ENCODE measurements at regions not wholly inside any gene's neighbourhood (a gene's known extent, or its start where the extent isn't known, plus 50 kb on each side); places are given as distances from the start of the nearest gene placed in this dataset.
A peak's percentile ranks its signal among the peaks of the same experiment; 100 is the strongest.
"Not testable (repeated sequence)": the region's sequence is repeated elsewhere in the genome, so short reads cannot be mapped to it uniquely, and the experiment has no call there.

DNA sequence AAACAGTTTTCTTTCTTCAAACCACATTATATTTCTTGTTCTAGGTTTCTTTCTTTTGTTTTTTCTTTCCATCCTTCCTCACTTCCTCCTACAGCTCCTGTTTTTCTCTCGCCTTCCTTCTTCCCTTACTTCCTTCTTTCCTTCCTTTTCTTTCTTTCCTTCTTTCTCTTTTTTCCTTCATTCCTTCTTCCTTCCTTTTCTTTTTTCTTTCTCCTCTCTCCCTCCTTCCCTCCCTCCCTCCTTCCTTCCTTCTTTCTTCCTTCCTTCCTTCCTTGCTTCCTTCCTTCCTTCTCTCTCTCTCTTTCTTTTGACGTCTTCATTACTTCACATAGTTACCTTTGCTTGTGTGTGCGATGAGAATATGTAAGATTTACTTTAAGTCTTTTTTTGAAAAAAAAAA lies 470.0 kb upstream of the FSIP2 start:
- intact Hi-C loops (cut with DNase I) = no loop called here
- H3K4me3 ChIP-seq = no peak overlapping the region
- no peak for TF ChIP-seq POLR2A (IDR thresholded peaks at IDR 0.05)
- no peak for TF ChIP-seq POLR2AphosphoS5 (IDR thresholded peaks at IDR 0.05)
- TF ChIP-seq, protein P1, sequence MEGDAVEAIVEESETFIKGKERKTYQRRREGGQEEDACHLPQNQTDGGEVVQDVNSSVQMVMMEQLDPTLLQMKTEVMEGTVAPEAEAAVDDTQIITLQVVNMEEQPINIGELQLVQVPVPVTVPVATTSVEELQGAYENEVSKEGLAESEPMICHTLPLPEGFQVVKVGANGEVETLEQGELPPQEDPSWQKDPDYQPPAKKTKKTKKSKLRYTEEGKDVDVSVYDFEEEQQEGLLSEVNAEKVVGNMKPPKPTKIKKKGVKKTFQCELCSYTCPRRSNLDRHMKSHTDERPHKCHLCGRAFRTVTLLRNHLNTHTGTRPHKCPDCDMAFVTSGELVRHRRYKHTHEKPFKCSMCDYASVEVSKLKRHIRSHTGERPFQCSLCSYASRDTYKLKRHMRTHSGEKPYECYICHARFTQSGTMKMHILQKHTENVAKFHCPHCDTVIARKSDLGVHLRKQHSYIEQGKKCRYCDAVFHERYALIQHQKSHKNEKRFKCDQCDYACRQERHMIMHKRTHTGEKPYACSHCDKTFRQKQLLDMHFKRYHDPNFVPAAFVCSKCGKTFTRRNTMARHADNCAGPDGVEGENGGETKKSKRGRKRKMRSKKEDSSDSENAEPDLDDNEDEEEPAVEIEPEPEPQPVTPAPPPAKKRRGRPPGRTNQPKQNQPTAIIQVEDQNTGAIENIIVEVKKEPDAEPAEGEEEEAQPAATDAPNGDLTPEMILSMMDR (IDR thresholded peaks at IDR 0.05) = no peak
- no peaks in the 10 kb centered on the region for H3K4me1 ChIP-seq (replicated peaks)
- H3K36me3 ChIP-seq = no peaks in the 10 kb centered on the region
- H3K27me3 ChIP-seq (replicated peaks; ENCODE audit: insufficient read depth) = no peaks in the 10 kb centered on the region
- H3K9me3 ChIP-seq = no peaks in the 10 kb centered on the region
- DNase-seq (ENCODE audit: low spot score) = no peak
- no peak overlapping the region for H3K27ac ChIP-seq
- 92% methylated on average over 3 of the region's 3 CpGs for WGBS

DNA sequence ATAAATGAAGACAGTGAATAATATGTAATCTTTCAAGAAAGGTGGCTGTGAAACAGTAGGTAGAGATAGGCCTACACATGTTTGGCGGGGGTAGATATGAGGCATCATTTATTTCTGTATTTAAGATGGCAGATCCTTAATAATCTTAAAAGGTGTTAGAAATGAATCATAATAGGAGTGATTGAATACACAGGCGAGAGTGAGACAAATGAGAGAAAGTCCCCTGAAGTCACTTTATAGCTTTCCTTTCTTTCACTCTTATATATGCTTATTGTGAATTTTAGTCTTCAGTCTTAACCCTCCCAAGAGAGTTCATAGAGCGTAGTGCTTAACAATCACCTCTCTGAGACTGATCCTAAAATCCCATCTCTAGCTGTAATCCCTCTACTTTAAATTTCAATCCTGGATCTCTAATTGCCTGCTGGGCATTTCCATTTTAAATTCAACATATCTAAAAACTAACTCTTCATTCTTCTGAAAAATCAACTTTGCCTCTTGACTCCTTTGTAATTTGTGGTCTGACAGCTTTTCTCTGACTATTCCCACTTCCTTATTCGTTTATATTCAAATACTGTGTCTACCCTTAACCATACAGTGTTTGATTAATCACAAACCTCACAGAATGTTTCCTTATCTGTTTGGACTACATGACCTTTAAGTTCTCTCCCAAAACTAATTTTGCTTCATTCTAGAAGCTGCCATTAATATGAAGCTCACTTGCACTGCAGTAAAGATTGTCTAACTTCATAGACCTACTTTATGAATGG lies 463.7 kb upstream of the FSIP2 start:
- no peak overlapping the region for H3K4me3 ChIP-seq
- DNase-seq (ENCODE audit: low spot score) = no peak
- intact Hi-C loops (cut with DNase I) = no loop called here
- H3K4me1 ChIP-seq (replicated peaks) = no peaks in the 10 kb centered on the region
- H3K27me3 ChIP-seq (replicated peaks; ENCODE audit: insufficient read depth) = no peaks in the 10 kb centered on the region
- no peak overlapping the region for H3K27ac ChIP-seq
- H3K36me3 ChIP-seq = no peaks in the 10 kb centered on the region
- H3K9me3 ChIP-seq = no peaks in the 10 kb centered on the region
- TF ChIP-seq, protein P1 (IDR thresholded peaks at IDR 0.05) = no peak
- no peak for TF ChIP-seq POLR2A (IDR thresholded peaks at IDR 0.05)
- no peak for TF ChIP-seq POLR2AphosphoS5 (IDR thresholded peaks at IDR 0.05)
- 80% methylated on average over 4 of the region's 4 CpGs for WGBS

DNA sequence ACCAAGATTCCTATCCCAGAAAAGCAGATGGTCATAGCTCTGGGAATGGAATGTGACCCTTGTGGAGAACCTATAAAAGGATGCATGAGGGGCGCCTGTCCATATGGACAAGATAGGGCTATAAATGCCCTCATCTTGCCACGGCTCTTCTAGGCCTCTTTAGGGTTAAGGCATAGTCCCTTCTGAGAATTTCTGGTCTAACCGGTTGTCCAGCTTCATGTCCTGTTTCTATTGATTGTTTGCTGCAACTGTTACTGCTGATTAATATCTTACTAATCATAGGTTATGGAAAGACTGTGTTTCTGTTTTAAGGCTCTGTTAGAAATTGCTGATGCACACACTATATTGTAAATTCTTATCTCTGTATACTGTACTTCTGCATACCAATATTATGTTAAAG lies 462.6 kb upstream of the FSIP2 start:
- H3K36me3 ChIP-seq; H3K4me3 ChIP-seq; H3K27me3 ChIP-seq (replicated peaks; ENCODE audit: insufficient read depth); H3K4me1 ChIP-seq (replicated peaks); intact Hi-C loops (cut with DNase I); DNase-seq (ENCODE audit: low spot score); H3K27ac ChIP-seq; H3K9me3 ChIP-seq: not testable (repeated sequence)
- WGBS = 30% methylated on average over 3 of the region's 3 CpGs

DNA sequence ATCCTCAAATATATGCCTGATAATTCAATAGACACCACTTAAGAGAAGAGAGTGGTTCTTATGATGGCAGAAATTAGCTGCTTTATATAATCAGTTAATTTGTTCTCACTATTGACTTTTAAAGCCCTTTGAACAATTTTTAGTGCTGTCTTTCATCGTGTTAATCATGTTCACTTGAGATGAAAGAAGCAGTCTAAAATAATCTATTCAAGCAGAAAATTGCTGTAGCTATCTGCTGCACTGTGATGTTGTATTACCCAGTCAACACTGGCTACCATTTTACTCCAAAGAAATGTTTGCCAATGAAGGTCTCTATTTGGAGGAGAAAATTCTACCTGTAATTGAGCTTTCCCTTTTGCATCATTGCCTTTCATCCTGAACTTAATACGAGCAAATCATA lies 459.8 kb upstream of the FSIP2 start:
- 76% methylated on average over 2 of the region's 2 CpGs for WGBS
- no peak for DNase-seq (ENCODE audit: low spot score)

DNA sequence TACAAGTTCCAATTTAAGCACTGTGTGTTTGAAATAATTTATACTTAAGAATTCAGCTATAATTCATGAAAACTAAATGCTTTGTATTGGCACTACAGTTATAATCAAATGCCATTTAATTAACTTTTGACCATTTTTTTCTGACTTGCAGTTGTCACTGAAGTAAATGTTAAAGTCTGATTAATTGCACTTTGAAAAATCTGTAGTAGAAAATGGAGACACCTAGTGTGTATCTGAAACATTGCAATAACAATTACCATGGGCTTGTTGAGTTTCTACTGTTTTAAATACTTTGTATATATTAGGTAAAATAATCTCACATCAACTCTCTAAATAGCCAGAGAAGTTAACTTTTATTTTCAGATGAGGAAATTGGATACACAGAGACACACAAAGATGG lies 458.6 kb upstream of the FSIP2 start:
- H3K27ac ChIP-seq = no peak overlapping the region
- intact Hi-C loops (cut with DNase I) = no loop called here
- H3K4me1 ChIP-seq (replicated peaks) = no peaks in the 10 kb centered on the region
- H3K4me3 ChIP-seq = no peak overlapping the region
- H3K9me3 ChIP-seq = no peaks in the 10 kb centered on the region
- H3K36me3 ChIP-seq = no peaks in the 10 kb centered on the region
- TF ChIP-seq, protein P1 (IDR thresholded peaks at IDR 0.05) = peak in 1 of 4 experiments; percentile 14
- TF ChIP-seq POLR2A (IDR thresholded peaks at IDR 0.05) = no peak
- no peak for DNase-seq (ENCODE audit: low spot score)
- H3K27me3 ChIP-seq (replicated peaks; ENCODE audit: insufficient read depth) = no peaks in the 10 kb centered on the region

More for the DNA sequence above, 459.8 kb upstream of the FSIP2 start:
- intact Hi-C loops (cut with DNase I) = no loop called here
- no peak overlapping the region for H3K27ac ChIP-seq
- no peaks in the 10 kb centered on the region for H3K9me3 ChIP-seq
- no peaks in the 10 kb centered on the region for H3K27me3 ChIP-seq (replicated peaks; ENCODE audit: insufficient read depth)
- no peaks in the 10 kb centered on the region for H3K4me1 ChIP-seq (replicated peaks)
- H3K36me3 ChIP-seq = no peaks in the 10 kb centered on the region
- H3K4me3 ChIP-seq = no peak overlapping the region
- no peak for TF ChIP-seq POLR2A (IDR thresholded peaks at IDR 0.05)
- TF ChIP-seq, protein P1 (IDR thresholded peaks at IDR 0.05) = no peak

Data from prostate gland (tissue), 2 donors.